Right atrium auricular region (tissue), 2 donors: ENCODE measurements at regions not wholly inside any gene's neighbourhood (a gene's known extent, or its start where the extent isn't known, plus 50 kb on each side); places are given as distances from the start of the nearest gene placed in this dataset.

ENCODE experiments used
- DNase-seq: peaks from one replicate; pipeline ENCODE4 v3.0.0-alpha.2; 2019; ENCODE audit warnings: low spot score
- H3K27ac ChIP-seq, 2 donors: fragments of 200-600 bp; sonication (generic); 1 replicate in 1 of 2; 2 replicates in 1 of 2; pipeline ENCODE4 v1.5.1; 2016 to 2019
- H3K27me3 ChIP-seq, 2 donors: fragments of 200-600 bp; sonication (generic); one replicate each; pipeline versions ENCODE4 v1.5.1 to v1.6.0; 2017 to 2019
- H3K36me3 ChIP-seq: fragments of 200-600 bp; sonication (generic); one replicate; pipeline ENCODE4 v1.5.1; 2016
- H3K4me1 ChIP-seq, 2 donors: fragments of 200-600 bp; sonication (generic); one replicate each; pipeline versions ENCODE4 v1.5.1 to v1.6.0; 2017 to 2019
- H3K4me3 ChIP-seq, 2 donors: fragments of 200-600 bp; sonication (generic); 1 replicate in 1 of 2; 2 replicates in 1 of 2; pipeline ENCODE4 v1.5.1; 2017 to 2019; ENCODE audit warnings: mild to moderate bottlenecking in 1 of 2, moderate library complexity in 1 of 2
- H3K9me3 ChIP-seq, 2 donors: fragments of 200-600 bp; sonication (generic); one replicate each; pipeline ENCODE4 v1.5.1; 2019
- CTCF ChIP-seq, 2 donors: fragments of 200-600 bp; sonication (generic); IDR thresholded peaks; one replicate each; pipeline ENCODE4 v1.5.1; 2019; ENCODE audit warnings: antibody characterized with exemption in 2 of 2

- DNase-seq, result no peak
- Histone ChIP-seq H3K4me3 (no peak overlapping the region), H3K27ac (no peak overlapping the region), H3K27me3 (no peaks in the 10 kb centered on the region), H3K36me3 (no peaks in the 10 kb centered on the region), H3K4me1 (no peaks in the 10 kb centered on the region), H3K9me3 (no peaks in the 10 kb centered on the region)
- TF ChIP-seq CTCF (IDR thresholded peaks at IDR 0.05), result no peak
Measured at GRCh38 chr12:84183576-84183975, 729.0 kb downstream of the SLC6A15 start.

- Histone ChIP-seq H3K9me3 (no peaks in the 10 kb centered on the region), H3K27me3 (no peaks in the 10 kb centered on the region), H3K27ac (no peak overlapping the region), H3K36me3 (no peaks in the 10 kb centered on the region), H3K4me1 (no peaks in the 10 kb centered on the region), H3K4me3 (no peak overlapping the region)
- TF ChIP-seq CTCF (IDR thresholded peaks at IDR 0.05), result no peak
- no peak for DNase-seq
Measured at GRCh38 chr12:84174115-84174514, 738.5 kb downstream of the SLC6A15 start.

GRCh38 chr12:84172823-84173424, 739.7 kb downstream of the SLC6A15 start:
- Histone ChIP-seq H3K27ac (no peak overlapping the region), H3K27me3 (no peaks in the 10 kb centered on the region), H3K9me3 (no peaks in the 10 kb centered on the region), H3K36me3 (no peaks in the 10 kb centered on the region), H3K4me3 (no peak overlapping the region), H3K4me1 (no peaks in the 10 kb centered on the region)
- DNase-seq, result no peak
- no peak for TF ChIP-seq CTCF (IDR thresholded peaks at IDR 0.05)

GRCh38 chr12:84166812-84167211, 745.8 kb downstream of the SLC6A15 start:
- Histone ChIP-seq H3K4me3 (no peak overlapping the region), H3K27me3 (no peaks in the 10 kb centered on the region), H3K27ac (no peak overlapping the region), H3K4me1 (no peaks in the 10 kb centered on the region), H3K36me3 (no peaks in the 10 kb centered on the region), H3K9me3 (no peaks in the 10 kb centered on the region)
- DNase-seq, result no peak
- TF ChIP-seq CTCF (IDR thresholded peaks at IDR 0.05), result no peak

GRCh38 chr12:84165998-84166571, 746.5 kb downstream of the SLC6A15 start:
- Histone ChIP-seq H3K27ac (no peak overlapping the region), H3K4me3 (no peak overlapping the region), H3K27me3 (no peaks in the 10 kb centered on the region), H3K9me3 (no peaks in the 10 kb centered on the region), H3K4me1 (no peaks in the 10 kb centered on the region), H3K36me3 (no peaks in the 10 kb centered on the region)
- TF ChIP-seq CTCF (IDR thresholded peaks at IDR 0.05), result no peak
- no peak for DNase-seq

- Histone ChIP-seq H3K36me3 (no peaks in the 10 kb centered on the region), H3K27me3 (no peaks in the 10 kb centered on the region), H3K4me1 (no peaks in the 10 kb centered on the region), H3K27ac (no peak overlapping the region), H3K9me3 (no peaks in the 10 kb centered on the region), H3K4me3 (no peak overlapping the region)
- no peak for DNase-seq
- TF ChIP-seq CTCF (IDR thresholded peaks at IDR 0.05), result no peak
Measured at GRCh38 chr12:84161296-84161695, 751.3 kb downstream of the SLC6A15 start.
